HG02884 (cell line): ENCODE measurements at regions not wholly inside any gene's neighbourhood (a gene's known extent, or its start where the extent isn't known, plus 50 kb on each side); places are given as distances from the start of the nearest gene placed in this dataset.
"Not testable (repeated sequence)": the region's sequence is repeated elsewhere in the genome, so short reads cannot be mapped to it uniquely, and the experiment has no call there.

Experiments
- ATAC-seq: cut with Tn5 transposase; IDR thresholded peaks from one replicate; pipeline ENCODE4 v1.9.1; 2021; ENCODE audit warnings: mild to moderate bottlenecking, moderate library complexity; ENCODE audit not compliant: unreplicated experiment

DNA sequence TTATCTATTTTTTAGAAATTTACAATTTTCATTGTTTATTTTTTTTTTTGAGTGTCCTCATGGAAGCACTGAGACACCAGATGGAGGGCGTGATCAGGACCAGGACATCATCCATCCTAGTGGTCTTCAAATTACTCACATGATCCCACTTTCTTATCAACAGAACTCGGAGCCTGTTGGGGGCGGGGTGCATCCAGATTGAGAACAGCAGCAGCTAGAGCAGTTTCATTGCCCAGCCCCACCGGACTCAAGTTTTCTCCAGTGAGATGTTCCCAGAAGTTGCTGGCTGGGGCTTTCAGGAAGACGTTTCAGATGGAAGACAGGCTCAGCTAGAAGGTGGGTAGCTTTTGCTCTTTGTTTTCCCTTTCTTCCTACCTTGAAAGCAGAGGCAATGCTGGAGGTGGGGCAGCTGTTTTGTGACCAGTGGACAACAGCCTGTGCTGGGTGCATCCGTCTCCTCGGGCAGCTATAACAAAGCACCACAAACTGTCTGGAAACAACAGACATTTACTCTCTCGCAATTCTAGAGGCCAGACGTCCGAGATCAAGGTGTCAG is 562.1 kb downstream of the TBC1D22A start:
- ATAC-seq, result no peak

- no peak for ATAC-seq
Measured at GRCh38 chr22:47323518-47323917, 561.1 kb downstream of the TBC1D22A start.

DNA sequence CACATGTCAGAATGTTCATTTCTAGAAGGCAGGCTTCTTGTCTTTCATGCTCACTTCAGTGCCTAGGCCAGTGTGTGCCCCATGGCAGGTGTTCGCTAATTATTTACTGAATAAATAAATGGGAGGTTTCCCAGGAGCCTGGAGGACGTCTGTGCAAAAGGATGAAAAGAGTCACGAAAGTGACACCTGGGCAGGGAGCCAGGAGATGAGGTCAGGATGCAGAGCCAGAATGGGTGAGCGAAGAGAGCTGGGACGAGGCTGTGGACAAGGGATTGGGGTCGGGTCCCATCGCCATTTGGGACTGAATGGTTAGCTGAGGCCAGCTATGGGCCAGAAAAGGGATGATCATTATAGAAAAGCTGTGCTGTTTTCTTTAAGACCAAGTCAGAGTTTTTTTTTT is 560.4 kb downstream of the TBC1D22A start:
- ATAC-seq, result no peak

DNA sequence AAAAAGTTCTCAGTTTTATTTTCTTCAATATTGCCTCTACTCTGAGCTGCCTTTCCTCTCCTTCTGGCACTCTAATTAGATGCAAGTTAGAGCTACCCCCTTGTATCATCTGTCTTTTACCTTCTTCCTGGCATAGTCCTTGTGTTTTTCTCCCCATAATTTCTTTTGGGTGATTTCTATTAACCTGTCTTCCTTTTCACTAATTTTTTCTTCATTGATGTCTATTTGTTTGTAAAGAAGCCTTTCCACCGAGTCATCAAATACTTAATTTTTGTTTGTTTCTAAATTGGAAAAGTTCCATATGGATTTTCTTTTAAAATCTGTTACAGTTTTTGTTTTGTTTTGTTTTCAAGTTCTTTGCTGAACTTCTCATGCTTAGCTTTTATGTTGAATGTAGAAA is 558.1 kb downstream of the TBC1D22A start:
- no peak for ATAC-seq

DNA sequence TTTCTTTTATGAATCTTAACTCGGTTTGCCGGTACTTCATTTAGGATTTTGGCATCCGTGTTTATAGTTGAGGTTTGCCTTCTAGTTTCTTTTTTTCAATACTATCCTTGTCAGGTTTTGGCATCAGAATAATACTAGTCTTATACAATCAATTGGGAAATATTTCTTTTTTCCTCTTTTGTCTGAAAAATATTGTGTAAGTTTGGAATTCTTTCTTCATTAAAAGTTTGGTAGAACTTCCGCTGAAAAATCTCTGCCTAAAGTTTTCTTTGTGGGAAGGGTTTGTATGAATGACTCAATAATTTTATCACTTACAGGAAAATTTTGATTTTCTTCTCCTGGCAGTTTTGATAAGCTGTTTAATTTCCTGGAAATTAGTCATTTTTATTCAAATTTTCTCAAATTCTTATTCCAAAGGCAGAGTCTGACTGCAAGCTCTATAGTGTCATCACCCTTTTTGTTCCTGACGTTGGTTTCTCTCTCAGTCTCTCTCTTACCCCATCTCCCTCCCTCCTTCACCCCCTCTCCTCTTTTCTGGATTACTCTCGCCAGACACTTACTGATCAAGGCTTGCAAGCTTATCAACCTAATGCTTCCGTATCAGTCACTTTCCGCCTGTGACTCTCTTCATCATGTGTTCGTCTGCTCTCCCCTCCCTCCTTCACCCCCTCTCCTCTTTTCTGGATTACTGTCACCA is 555.7 kb downstream of the TBC1D22A start:
- ATAC-seq, result no peak

GRCh38 chr22:47315862-47316419 is 553.5 kb downstream of the TBC1D22A start:
- ATAC-seq, result no peak

DNA sequence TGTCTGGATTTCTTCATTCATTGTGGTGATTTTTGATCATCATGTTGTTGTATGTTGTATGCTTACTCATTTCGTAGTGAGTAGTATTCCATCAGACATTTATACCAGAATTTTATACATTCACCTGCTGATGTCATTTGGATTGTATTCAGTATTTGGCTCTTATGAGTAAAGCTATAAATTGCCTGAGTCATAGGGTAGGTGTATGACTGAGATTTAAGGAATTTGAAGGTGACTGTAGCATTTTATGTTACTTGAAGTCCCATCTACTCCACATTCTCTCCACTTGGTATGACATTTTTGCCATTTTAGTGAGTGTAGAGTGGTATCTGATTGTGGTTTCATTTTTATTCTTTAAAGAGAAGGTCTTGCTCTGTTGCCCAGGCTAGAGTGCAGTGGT is 548.2 kb downstream of the TBC1D22A start:
- no peak for ATAC-seq

- no peak for ATAC-seq
Measured at GRCh38 chr22:47309946-47310345, 547.5 kb downstream of the TBC1D22A start.

DNA sequence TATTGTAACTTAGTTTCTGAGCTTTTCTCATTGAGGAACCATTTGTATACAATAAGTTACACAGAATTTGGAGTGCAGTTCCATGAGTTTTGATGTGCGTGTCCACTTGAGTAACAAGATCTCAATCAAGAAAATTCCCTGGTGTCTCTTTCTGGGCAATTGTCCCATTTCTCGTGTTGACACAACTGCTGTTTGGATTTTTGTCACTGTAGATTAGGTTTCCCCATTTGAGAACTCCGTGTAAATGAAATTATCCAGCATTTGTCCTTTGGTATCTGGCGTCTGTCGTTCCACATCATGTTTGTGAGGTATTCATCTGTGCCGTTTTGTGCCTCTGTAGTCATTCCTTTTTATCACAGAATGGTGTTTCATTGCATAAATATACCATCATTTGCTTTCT is 547.0 kb downstream of the TBC1D22A start:
- ATAC-seq, result no peak

GRCh38 chr22:47308886-47309285 is 546.4 kb downstream of the TBC1D22A start:
- no peak for ATAC-seq

DNA sequence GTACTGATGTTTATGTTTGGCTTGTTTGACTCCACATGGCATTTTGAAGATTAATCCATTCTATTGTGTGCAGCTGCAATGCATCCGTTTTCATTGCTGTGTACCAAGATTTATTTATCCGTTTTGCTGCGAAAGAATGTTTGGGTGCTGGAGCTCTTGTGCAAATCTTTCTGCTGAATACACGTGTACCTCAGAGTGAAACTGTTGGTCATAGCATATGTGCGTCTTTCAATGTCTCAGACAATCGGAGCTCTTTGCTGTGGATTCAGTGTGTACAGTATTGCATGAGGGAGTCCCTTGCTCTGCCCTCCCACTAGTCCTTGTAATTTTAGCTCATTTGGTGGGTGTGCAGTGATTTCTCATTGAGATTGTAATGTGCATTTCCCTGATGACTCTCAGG is 545.4 kb downstream of the TBC1D22A start:
- no peak for ATAC-seq

DNA sequence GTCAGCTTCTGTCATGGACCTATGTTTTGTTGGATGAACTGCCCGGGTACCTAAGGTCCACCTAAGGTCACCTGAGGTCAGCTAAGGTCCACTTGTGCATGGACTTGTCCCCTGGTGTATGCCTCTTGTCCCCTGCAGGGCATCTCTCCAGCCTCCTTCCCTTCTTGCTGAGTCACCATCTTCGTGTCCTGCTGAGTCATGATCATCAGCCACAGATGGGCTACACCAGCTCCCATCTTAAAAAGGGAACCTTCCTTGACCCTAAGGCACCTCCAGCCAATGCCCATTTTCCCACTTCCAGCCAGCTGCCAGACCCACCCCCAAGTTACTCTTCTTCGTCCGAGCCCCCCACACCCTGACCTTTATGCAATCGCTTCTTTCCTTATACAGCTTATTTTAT is 544.9 kb downstream of the TBC1D22A start:
- no peak for ATAC-seq

- ATAC-seq, result no peak
Measured at GRCh38 chr22:47304854-47305253, 542.4 kb downstream of the TBC1D22A start.

- ATAC-seq, result no peak
Measured at GRCh38 chr22:47304191-47304831, 541.9 kb downstream of the TBC1D22A start.

GRCh38 chr22:47303161-47303890 is 540.9 kb downstream of the TBC1D22A start:
- no peak for ATAC-seq

DNA sequence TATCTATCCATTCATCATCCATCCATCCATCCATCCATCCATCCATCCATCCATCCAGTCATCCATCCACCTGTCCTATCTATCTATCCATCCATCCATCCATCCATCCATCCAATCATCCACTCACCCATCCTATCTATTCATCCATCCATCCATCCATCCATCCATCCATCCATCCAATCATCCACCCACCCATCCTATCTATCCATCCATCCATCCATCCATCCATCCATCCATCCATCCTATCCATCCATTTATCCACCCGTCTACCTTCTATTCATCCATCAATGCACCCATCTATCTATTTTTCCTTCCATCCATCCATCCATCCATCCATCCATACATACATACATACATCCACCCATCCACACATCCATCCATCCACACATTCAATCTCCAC is 540.1 kb downstream of the TBC1D22A start:
- not testable (repeated sequence) for ATAC-seq

- ATAC-seq, result no peak
Measured at GRCh38 chr22:47301820-47302475, 539.5 kb downstream of the TBC1D22A start.

DNA sequence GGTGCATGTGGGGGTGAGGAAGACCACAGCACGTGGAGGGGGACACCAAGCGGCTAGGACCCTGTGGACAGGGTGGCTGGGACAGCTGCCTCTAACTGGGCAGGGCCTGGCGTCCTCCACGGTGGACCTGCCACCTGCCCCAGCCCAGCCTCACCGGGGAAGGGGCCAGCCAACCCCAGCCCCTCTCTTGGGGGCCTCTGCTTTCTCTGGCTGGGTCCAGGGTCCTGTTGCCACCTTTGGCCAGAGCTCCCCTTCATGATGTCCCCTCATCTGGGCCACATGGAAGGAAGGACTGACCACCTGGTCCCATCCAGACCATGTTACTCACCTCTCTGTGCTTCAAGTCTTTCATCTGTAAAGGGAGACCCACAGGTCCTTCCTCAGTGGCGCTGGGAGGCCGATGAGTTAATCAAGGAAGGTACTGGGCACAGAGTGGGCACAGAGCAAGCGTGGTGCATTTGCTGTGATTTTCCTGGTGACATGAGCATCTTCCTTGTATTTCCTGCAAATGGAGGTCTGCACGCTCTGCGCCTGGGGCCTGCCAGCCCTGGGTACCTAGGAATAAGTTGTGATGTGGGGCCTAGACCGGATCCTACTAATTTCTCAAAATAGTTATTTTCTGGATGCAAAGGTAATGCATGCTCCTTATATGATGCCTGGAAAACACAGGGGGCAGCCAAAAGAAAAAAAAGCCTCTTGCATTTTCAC is 538.4 kb downstream of the TBC1D22A start:
- ATAC-seq, result no peak

- no peak for ATAC-seq
Measured at GRCh38 chr22:47299863-47300697, 537.6 kb downstream of the TBC1D22A start.
